ENCODE measurements at regions not wholly inside any gene's neighbourhood (a gene's known extent, or its start where the extent isn't known, plus 50 kb on each side); places are given as distances from the start of the nearest gene placed in this dataset. TPM values are rescaled to one million over a fixed set of nuclear protein-coding genes. Genes with fewer than 3 reads are reported as not detected.

- H3K4me3 ChIP-seq (ENCODE audit: low read depth, low read length): no peak overlapping the region
- TF ChIP-seq CTCF (IDR thresholded peaks at IDR 0.05; ENCODE audit: insufficient read depth, low read depth, low read length): no peak
- peak; percentile 16 for DNase-seq (ENCODE audit: low read depth)
These were observed 54.9 kb upstream of the PDE10A start for GRCh38 chr6:165717732-165718465.

GRCh38 chr6:165716886-165717285 lies 53.8 kb upstream of the PDE10A start:
- TF ChIP-seq CTCF (IDR thresholded peaks at IDR 0.05; ENCODE audit: insufficient read depth, low read depth, low read length): no peak
- no peak for DNase-seq (ENCODE audit: low read depth)

GRCh38 chr6:165715428-165715827 lies 52.4 kb upstream of the PDE10A start:
- TF ChIP-seq CTCF (IDR thresholded peaks at IDR 0.05; ENCODE audit: insufficient read depth, low read depth, low read length): no peak
- DNase-seq (ENCODE audit: low read depth): no peak
- no peak overlapping the region for H3K4me3 ChIP-seq (ENCODE audit: low read depth, low read length)

More at GRCh38 chr6:165716886-165717285, 53.8 kb upstream of the PDE10A start:
- H3K4me3 ChIP-seq (ENCODE audit: low read depth, low read length): no peak overlapping the region

GRCh38 chr6:165714907-165715306 lies 51.9 kb upstream of the PDE10A start:
- no peak for TF ChIP-seq CTCF (IDR thresholded peaks at IDR 0.05; ENCODE audit: insufficient read depth, low read depth, low read length)
- no peak for DNase-seq (ENCODE audit: low read depth)
- no peak overlapping the region for H3K4me3 ChIP-seq (ENCODE audit: low read depth, low read length)

- DNase-seq (ENCODE audit: low read depth): no peak
- TF ChIP-seq CTCF (IDR thresholded peaks at IDR 0.05; ENCODE audit: insufficient read depth, low read depth, low read length): no peak
- H3K4me3 ChIP-seq (ENCODE audit: low read depth, low read length): no peak overlapping the region
These were observed 50.9 kb upstream of the PDE10A start for GRCh38 chr6:165713845-165714466.

Small RNAs in the stretch of these regions (small RNA-seq; reads per million reads assigned to genes)
- gene RNU6-730P: not detected

All from fibroblast of villous mesenchyme (primary cell).